GM18909 (cell line): ENCODE measurements at regions not wholly inside any gene's neighbourhood (a gene's known extent, or its start where the extent isn't known, plus 50 kb on each side); places are given as distances from the start of the nearest gene placed in this dataset.

Source experiments
- ATAC-seq: cut with Tn5 transposase; IDR thresholded peaks from one replicate; pipeline ENCODE4 v1.9.1; 2021; ENCODE audit warnings: mild to moderate bottlenecking; ENCODE audit not compliant: unreplicated experiment, poor library complexity

GRCh38 chr2:57834666-57835065 lies 211.9 kb upstream of the VRK2 start:
- no peak for ATAC-seq

- ATAC-seq: no peak
These were observed 204.1 kb upstream of the VRK2 start for GRCh38 chr2:57842531-57842930.

GRCh38 chr2:57843158-57843557 lies 203.4 kb upstream of the VRK2 start:
- ATAC-seq: no peak

- no peak for ATAC-seq
These were observed 197.9 kb upstream of the VRK2 start for GRCh38 chr2:57848723-57849122.

- ATAC-seq: no peak
These were observed 196.8 kb upstream of the VRK2 start for GRCh38 chr2:57849843-57850242.

- ATAC-seq: no peak
These were observed 196.0 kb upstream of the VRK2 start for GRCh38 chr2:57850415-57851130.

- ATAC-seq: no peak
These were observed 191.4 kb upstream of the VRK2 start for GRCh38 chr2:57855212-57855611.

- ATAC-seq: no peak
These were observed 186.9 kb upstream of the VRK2 start for GRCh38 chr2:57859755-57860154.

- ATAC-seq: no peak
These were observed 184.5 kb upstream of the VRK2 start for GRCh38 chr2:57862153-57862552.

- ATAC-seq: no peak
These were observed 183.9 kb upstream of the VRK2 start for GRCh38 chr2:57862727-57863126.

- no peak for ATAC-seq
These were observed 181.7 kb upstream of the VRK2 start for GRCh38 chr2:57864926-57865325.

GRCh38 chr2:57867730-57868129 lies 178.9 kb upstream of the VRK2 start:
- no peak for ATAC-seq

- no peak for ATAC-seq
These were observed 177.9 kb upstream of the VRK2 start for GRCh38 chr2:57868619-57869139.

- ATAC-seq: no peak
These were observed 176.8 kb upstream of the VRK2 start for GRCh38 chr2:57869758-57870344.

GRCh38 chr2:57876313-57876712 lies 170.3 kb upstream of the VRK2 start:
- ATAC-seq: peak; percentile 60

- no peak for ATAC-seq
These were observed 168.8 kb upstream of the VRK2 start for GRCh38 chr2:57877811-57878170.

GRCh38 chr2:57878171-57878865 lies 168.3 kb upstream of the VRK2 start:
- no peak for ATAC-seq

- ATAC-seq: no peak
These were observed 167.8 kb upstream of the VRK2 start for GRCh38 chr2:57878866-57879210.

GRCh38 chr2:57880446-57880845 lies 166.2 kb upstream of the VRK2 start:
- no peak for ATAC-seq

- no peak for ATAC-seq
These were observed 165.6 kb upstream of the VRK2 start for GRCh38 chr2:57880967-57881366.

- no peak for ATAC-seq
These were observed 164.4 kb upstream of the VRK2 start for GRCh38 chr2:57881998-57882888.
